ENCODE measurements at regions not wholly inside any gene's neighbourhood (a gene's known extent, or its start where the extent isn't known, plus 50 kb on each side); places are given as distances from the start of the nearest gene placed in this dataset.

DNA sequence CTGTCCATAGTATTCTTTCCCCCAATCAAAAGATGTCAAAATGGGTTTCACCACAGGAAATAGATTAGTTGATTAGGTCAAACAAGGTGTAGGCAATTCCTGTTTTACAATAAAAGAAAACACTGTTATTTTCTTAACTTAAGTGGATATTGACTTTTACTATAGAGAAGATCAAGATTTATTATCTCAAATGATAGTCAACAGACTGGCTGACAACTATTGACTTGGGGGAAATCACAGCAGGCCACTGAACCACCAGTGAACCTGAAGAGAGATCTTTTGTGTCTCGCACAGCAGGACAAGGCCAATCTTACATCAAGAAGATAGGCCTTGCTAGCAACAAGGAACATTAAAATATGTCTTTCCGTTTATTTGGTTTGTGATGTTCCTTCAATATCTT lies 1187.6 kb downstream of the SI start:
- Histone ChIP-seq H3K4me3 (ENCODE audit: low read depth, low read length, poor library complexity, severe bottlenecking) (no peak overlapping the region), H3K27me3 (replicated peaks; ENCODE audit: insufficient read depth, low read depth, low read length, poor library complexity) (no peaks in the 10 kb centered on the region), H3K27ac (ENCODE audit: low read depth, low read length, poor library complexity, severe bottlenecking) (no peak overlapping the region), H3K36me3 (ENCODE audit: insufficient read depth, low read length, poor library complexity, severe bottlenecking) (no peaks in the 10 kb centered on the region), H3K9me3 (ENCODE audit: low read depth, low read length, poor library complexity, severe bottlenecking) (no peaks in the 10 kb centered on the region), H3K4me1 (ENCODE audit: insufficient read depth, low read length, poor library complexity, severe bottlenecking) (no peaks in the 10 kb centered on the region)
- POLR2A ChIA-PET (ENCODE audit: low non-redundant PET), result no interaction called here
- peak; percentile 48 for DNase-seq (ENCODE audit: low spot score)
- CTCF ChIA-PET, result no interaction called here
- BruUV-seq (replicated peaks), result no TSS peak
- intact Hi-C loops (cut with micrococcal nuclease; ENCODE audit: unreplicated experiment), result loop anchor here (10.0 kb wide), 1 partner anchor 266 kb away; no protein-coding TSS in a partner anchor
- no peak for TF ChIP-seq EZH2 (IDR thresholded peaks at IDR 0.05; ENCODE audit: borderline replicate concordance, low read depth, low read length, poor library complexity, severe bottlenecking)
- TF ChIP-seq, protein P1, sequence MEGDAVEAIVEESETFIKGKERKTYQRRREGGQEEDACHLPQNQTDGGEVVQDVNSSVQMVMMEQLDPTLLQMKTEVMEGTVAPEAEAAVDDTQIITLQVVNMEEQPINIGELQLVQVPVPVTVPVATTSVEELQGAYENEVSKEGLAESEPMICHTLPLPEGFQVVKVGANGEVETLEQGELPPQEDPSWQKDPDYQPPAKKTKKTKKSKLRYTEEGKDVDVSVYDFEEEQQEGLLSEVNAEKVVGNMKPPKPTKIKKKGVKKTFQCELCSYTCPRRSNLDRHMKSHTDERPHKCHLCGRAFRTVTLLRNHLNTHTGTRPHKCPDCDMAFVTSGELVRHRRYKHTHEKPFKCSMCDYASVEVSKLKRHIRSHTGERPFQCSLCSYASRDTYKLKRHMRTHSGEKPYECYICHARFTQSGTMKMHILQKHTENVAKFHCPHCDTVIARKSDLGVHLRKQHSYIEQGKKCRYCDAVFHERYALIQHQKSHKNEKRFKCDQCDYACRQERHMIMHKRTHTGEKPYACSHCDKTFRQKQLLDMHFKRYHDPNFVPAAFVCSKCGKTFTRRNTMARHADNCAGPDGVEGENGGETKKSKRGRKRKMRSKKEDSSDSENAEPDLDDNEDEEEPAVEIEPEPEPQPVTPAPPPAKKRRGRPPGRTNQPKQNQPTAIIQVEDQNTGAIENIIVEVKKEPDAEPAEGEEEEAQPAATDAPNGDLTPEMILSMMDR (conservative IDR thresholded peaks at IDR 0.05; ENCODE audit: low read depth, low read length), result no peak

DNA sequence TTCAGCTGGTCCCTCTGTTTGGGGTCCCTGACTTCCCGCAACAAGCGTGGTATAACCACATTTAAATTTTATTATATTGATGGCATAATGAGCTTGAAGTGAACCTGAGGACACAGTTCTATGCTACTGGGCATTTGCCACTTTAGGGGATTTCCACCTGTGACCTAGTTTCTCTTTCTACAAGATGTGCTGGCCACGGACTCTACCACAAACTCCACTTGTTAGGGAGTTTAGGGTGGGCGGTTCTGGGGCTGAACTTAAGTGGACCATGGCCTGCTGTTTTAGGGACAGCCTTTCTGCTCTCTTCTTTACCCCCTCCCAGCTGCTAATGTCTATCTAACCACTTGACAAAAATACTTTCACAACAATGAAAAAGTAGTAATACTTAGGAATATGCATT lies 1199.1 kb downstream of the SI start:
- no peaks in the 10 kb centered on the region for H3K36me3 ChIP-seq (ENCODE audit: insufficient read depth, low read length, poor library complexity, severe bottlenecking)
- TF ChIP-seq, protein P1 (conservative IDR thresholded peaks at IDR 0.05; ENCODE audit: low read depth, low read length), result no peak
- TF ChIP-seq EZH2 (IDR thresholded peaks at IDR 0.05; ENCODE audit: borderline replicate concordance, low read depth, low read length, poor library complexity, severe bottlenecking), result no peak

DNA sequence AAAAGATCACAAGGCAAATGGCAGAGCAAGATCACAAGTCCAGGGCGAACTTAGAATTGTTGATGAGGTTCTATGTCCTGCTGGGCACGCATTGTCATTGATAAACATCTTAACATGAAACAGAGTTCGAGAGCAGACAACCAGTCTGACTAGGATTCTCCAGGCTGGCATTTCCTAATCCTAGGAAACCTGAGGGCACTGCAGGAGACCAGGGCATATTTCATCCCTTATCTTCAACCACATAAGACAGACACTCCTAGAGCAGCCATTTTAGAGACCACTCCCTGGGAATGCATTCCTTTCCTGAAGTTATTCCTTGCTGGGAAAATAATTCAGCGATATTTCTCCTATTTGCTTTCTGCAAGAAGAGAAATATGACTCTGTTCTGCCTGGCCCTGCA lies 1199.9 kb downstream of the SI start:
- BruUV-seq (replicated peaks), result no TSS peak
- CTCF ChIA-PET, result no interaction called here
- intact Hi-C loops (cut with micrococcal nuclease; ENCODE audit: unreplicated experiment), result no loop called here

More for the DNA sequence above, 1199.1 kb downstream of the SI start:
- Histone ChIP-seq H3K27ac (ENCODE audit: low read depth, low read length, poor library complexity, severe bottlenecking) (no peak overlapping the region), H3K4me3 (ENCODE audit: low read depth, low read length, poor library complexity, severe bottlenecking) (no peak overlapping the region), H3K4me1 (ENCODE audit: insufficient read depth, low read length, poor library complexity, severe bottlenecking) (no peaks in the 10 kb centered on the region), H3K27me3 (replicated peaks; ENCODE audit: insufficient read depth, low read depth, low read length, poor library complexity) (no peaks in the 10 kb centered on the region), H3K9me3 (ENCODE audit: low read depth, low read length, poor library complexity, severe bottlenecking) (peaks cover 5% of the 10 kb centered on the region)
- BruUV-seq (replicated peaks), result no TSS peak
- DNase-seq (ENCODE audit: low spot score), result no peak
- CTCF ChIA-PET, result no interaction called here
- intact Hi-C loops (cut with micrococcal nuclease; ENCODE audit: unreplicated experiment), result no loop called here
- POLR2A ChIA-PET (ENCODE audit: low non-redundant PET), result no interaction called here

More for the DNA sequence above, 1199.9 kb downstream of the SI start:
- POLR2A ChIA-PET (ENCODE audit: low non-redundant PET), result no interaction called here
- Histone ChIP-seq H3K27me3 (replicated peaks; ENCODE audit: insufficient read depth, low read depth, low read length, poor library complexity) (no peaks in the 10 kb centered on the region), H3K9me3 (ENCODE audit: low read depth, low read length, poor library complexity, severe bottlenecking) (peaks cover 5% of the 10 kb centered on the region), H3K4me1 (ENCODE audit: insufficient read depth, low read length, poor library complexity, severe bottlenecking) (no peaks in the 10 kb centered on the region), H3K27ac (ENCODE audit: low read depth, low read length, poor library complexity, severe bottlenecking) (no peak overlapping the region), H3K36me3 (ENCODE audit: insufficient read depth, low read length, poor library complexity, severe bottlenecking) (no peaks in the 10 kb centered on the region), H3K4me3 (ENCODE audit: low read depth, low read length, poor library complexity, severe bottlenecking) (no peak overlapping the region)
- TF ChIP-seq, protein P1 (conservative IDR thresholded peaks at IDR 0.05; ENCODE audit: low read depth, low read length), result no peak
- no peak for TF ChIP-seq EZH2 (IDR thresholded peaks at IDR 0.05; ENCODE audit: borderline replicate concordance, low read depth, low read length, poor library complexity, severe bottlenecking)
- DNase-seq (ENCODE audit: low spot score), result peak; percentile 3

All from A673 (cell line).